Effector CD8-positive, alpha-beta T cell (primary cell): ENCODE measurements at regions not wholly inside any gene's neighbourhood (a gene's known extent, or its start where the extent isn't known, plus 50 kb on each side); places are given as distances from the start of the nearest gene placed in this dataset.

Experiments used
- DNase-seq: peaks from one replicate; lab custom pipeline; 2025; lab: John Stamatoyannopoulos, UW

- DNase-seq, result no peak
These were observed 776.5 kb upstream of the SLITRK1 start for GRCh38 chr13:84658491-84659358.

GRCh38 chr13:84655677-84656076, 773.4 kb upstream of the SLITRK1 start:
- no peak for DNase-seq

GRCh38 chr13:84654654-84655275, 772.5 kb upstream of the SLITRK1 start:
- no peak for DNase-seq

- no peak for DNase-seq
These were observed 771.8 kb upstream of the SLITRK1 start for GRCh38 chr13:84653915-84654534.

GRCh38 chr13:84651705-84652104, 769.4 kb upstream of the SLITRK1 start:
- no peak for DNase-seq

- DNase-seq, result no peak
These were observed 769.0 kb upstream of the SLITRK1 start for GRCh38 chr13:84651288-84651687.

GRCh38 chr13:84649853-84650252, 767.6 kb upstream of the SLITRK1 start:
- no peak for DNase-seq

- DNase-seq, result no peak
These were observed 765.9 kb upstream of the SLITRK1 start for GRCh38 chr13:84648069-84648640.

- no peak for DNase-seq
These were observed 764.7 kb upstream of the SLITRK1 start for GRCh38 chr13:84646957-84647356.

GRCh38 chr13:84645196-84646012, 763.1 kb upstream of the SLITRK1 start:
- DNase-seq, result no peak

GRCh38 chr13:84641491-84641890, 759.2 kb upstream of the SLITRK1 start:
- no peak for DNase-seq

- no peak for DNase-seq
These were observed 758.4 kb upstream of the SLITRK1 start for GRCh38 chr13:84640691-84641090.

GRCh38 chr13:84630476-84630875, 748.2 kb upstream of the SLITRK1 start:
- no peak for DNase-seq

GRCh38 chr13:84616864-84617263, 734.6 kb upstream of the SLITRK1 start:
- no peak for DNase-seq

GRCh38 chr13:84609716-84610115, 727.4 kb upstream of the SLITRK1 start:
- DNase-seq, result no peak

GRCh38 chr13:84607261-84608013, 725.2 kb upstream of the SLITRK1 start:
- DNase-seq, result no peak

GRCh38 chr13:84606616-84607015, 724.3 kb upstream of the SLITRK1 start:
- no peak for DNase-seq

GRCh38 chr13:84605927-84606326, 723.7 kb upstream of the SLITRK1 start:
- no peak for DNase-seq

GRCh38 chr13:84591444-84591843, 709.2 kb upstream of the SLITRK1 start:
- DNase-seq, result no peak

- no peak for DNase-seq
These were observed 708.4 kb upstream of the SLITRK1 start for GRCh38 chr13:84590663-84591062.

GRCh38 chr13:84588023-84588422, 705.7 kb upstream of the SLITRK1 start:
- no peak for DNase-seq
